GM21381 (cell line): ENCODE measurements at regions not wholly inside any gene's neighbourhood (a gene's known extent, or its start where the extent isn't known, plus 50 kb on each side); places are given as distances from the start of the nearest gene placed in this dataset.
"Not testable (repeated sequence)": the region's sequence is repeated elsewhere in the genome, so short reads cannot be mapped to it uniquely, and the experiment has no call there.

ENCODE experiments used
- ATAC-seq: cut with Tn5 transposase; IDR thresholded peaks from one replicate; pipeline ENCODE4 v1.9.1; 2021; ENCODE audit warnings: mild to moderate bottlenecking, moderate library complexity; ENCODE audit not compliant: unreplicated experiment

DNA sequence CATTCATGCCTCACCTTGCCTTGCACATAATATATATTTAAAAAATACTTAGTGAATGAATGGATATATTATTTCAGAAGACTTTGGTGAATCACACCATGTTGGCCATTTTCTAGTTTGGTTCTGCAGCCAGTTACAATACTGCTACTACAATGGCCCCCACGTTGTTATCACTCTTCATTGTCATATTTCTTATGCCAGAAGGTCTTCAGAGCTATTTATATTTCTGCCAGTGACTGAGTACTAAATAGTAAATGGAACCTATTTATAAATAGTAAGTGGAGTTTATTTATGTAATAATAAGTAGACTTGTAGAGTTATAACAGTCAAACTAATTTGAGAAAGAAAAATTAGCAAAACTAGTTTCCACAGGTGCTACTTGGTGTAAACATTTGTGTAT is 516.6 kb upstream of the SYT4 start:
- ATAC-seq: no peak

- ATAC-seq: no peak
Measured at GRCh38 chr18:43794363-43794762, 517.1 kb upstream of the SYT4 start.

DNA sequence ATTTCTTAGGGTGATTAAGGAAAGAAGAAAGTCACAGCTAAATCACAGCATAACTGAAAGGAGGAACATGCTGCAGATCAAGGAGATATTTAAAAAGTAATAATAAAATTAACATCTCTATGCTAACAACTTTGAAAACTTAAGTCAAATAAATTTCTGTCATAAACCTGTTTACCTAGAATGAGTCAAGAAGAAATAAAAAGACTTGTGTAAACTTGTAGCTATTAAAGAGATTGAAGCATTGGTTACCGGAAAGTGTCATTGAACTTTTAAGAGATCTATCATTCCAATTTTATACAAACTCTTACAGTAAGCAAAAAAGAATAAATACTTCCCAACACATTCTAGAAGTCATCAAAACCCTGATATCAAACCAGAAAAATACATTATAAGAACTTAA is 520.1 kb upstream of the SYT4 start:
- ATAC-seq: no peak

- ATAC-seq: no peak
Measured at GRCh38 chr18:43800584-43800983, 523.3 kb upstream of the SYT4 start.

DNA sequence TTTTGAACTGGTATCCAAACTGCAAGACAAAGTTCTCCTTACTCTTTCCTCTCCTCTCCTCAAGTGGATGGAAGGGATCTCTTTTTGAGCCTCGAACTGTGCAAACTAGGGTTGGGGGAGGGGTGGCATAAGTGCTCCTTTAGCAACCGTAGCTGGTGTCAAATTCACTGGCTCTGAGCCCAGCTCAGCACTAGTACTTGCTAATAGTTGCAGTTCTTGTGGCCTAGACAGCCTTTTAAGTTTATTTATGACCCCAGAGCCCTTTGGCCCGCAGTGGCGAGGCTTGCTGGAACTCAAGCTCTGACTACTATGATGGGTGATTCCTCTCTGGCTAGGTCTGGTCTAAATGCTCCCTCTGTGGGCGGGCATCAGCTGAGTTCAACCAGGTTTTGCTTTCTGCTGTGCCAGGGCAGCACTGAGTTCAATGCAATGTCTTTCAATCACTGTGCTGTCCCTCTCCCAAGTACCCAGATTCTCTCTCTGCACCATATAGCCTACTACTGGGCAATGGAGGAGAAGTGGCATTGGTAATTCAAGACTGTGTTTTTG is 528.4 kb upstream of the SYT4 start:
- no peak for ATAC-seq

GRCh38 chr18:43812627-43813026 is 535.3 kb upstream of the SYT4 start:
- no peak for ATAC-seq

DNA sequence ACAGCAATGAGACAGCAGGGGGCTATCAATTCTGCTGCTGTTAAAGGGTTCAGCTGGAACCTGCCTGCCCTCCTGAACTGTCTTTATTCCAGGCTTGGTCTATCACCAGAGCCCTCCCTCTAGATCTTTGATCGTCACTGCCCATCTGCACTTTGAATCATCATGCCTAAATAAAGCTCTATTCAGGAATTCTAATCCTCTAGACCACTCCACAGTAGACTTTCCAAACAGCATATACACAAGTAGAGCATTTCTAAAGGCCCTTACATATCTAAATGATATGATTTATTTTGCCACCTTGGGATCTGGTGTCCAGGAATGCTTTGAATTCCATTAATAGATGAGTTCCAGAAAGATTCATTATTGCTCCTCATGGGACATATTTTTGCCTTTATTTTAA is 542.1 kb upstream of the SYT4 start:
- ATAC-seq: no peak

- ATAC-seq: no peak
Measured at GRCh38 chr18:43819873-43820272, 542.6 kb upstream of the SYT4 start.

DNA sequence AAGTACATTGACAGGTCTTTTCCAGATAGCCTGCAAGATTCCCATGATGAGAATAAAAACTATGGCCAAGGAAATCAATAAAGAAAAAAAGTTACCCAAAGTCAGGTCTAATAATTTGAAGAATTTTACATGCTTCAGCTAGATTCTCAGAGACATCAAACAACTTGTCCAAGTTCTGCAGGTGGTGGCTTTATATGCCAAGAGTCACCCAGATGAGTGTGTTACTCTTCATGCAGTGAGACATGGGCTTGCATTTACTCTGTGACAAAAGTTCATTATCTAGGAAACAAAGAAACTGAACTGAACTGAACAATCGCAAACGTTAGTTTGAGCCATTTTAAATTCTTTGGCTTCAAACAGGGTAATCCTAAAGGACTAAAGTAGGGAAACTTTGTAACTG is 548.5 kb upstream of the SYT4 start:
- no peak for ATAC-seq

DNA sequence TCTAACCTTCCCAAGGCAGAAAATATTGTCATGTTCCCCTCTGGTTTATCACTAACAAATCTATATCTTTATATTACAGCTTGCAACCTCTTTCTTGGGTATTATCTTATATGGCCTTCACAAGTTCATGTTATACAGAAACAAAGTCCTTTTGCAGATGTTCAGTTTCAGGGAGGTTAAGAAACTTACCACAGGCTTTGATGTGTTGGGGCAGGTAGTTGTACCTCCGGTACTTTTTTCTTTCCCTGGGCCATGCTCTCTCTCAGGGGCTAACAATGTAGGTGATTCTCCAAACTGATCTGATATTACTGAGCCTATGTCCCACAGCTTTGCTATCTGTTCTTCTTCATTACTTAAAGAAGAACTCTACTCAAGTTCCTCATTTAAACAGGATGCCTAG is 548.9 kb upstream of the SYT4 start:
- ATAC-seq: no peak

GRCh38 chr18:43827311-43827710 is 550.0 kb upstream of the SYT4 start:
- no peak for ATAC-seq

- ATAC-seq: no peak
Measured at GRCh38 chr18:43830303-43830702, 553.0 kb upstream of the SYT4 start.

GRCh38 chr18:43830947-43831346 is 553.7 kb upstream of the SYT4 start:
- ATAC-seq: no peak

DNA sequence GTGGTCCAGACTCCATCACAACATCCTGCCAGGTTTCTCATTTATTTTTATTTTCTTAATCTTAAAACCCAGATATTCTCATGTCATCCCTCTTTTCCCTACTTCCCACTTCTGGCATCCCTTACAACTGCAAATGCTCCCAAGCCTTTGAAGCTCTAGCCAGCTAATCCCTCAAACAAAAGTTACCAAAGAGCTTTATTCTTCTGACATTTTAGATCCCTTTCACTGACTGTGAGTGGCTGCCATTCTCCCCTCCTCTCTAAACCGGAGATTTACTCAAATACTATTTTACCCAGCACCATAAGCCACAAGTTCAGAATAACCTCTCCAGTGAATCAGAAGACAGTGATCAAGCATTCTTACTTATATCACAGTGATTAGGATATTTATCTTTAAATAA is 569.0 kb upstream of the SYT4 start:
- no peak for ATAC-seq

DNA sequence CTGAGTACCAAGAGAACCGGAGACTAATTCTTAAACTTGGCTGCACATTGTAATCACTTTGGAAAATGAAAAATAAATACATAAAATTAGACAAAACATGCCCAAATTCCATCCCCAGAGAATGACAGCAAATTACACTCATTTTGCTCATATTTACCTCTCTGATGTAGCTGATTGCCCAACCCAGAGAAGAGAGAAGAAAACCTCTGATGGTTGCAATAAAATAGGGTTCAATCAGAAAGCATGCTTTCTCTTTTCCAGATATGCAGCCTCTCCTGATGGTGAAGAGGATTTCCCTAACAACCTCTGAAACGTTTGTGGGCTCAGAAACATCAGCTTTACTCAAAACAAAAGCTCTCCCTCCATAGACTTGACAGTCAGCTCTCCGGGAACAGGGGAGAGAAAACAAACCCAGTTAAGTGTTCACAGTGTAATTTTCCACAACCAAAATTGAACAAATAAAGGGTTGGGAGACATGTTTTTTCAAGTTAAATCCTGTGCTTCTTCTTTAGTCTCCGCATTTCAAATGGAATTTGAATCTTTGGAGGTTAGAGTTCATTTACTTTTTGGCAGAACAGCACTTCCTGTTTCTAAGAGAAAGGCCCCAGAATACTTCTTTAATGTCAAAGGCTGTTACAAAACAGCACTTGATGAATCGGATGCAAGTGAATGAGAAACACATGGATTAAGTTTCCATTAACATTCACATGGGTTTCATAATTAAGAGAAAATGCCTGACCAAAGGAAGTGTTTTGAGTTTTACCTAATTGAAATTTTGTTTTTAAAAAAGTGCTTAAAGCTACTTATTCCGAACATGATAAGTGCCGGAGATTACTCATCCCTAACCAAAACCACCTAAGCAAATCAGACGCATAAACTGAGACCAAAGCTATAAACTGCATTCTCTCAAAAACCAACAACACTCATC is 570.1 kb upstream of the SYT4 start:
- no peak for ATAC-seq

DNA sequence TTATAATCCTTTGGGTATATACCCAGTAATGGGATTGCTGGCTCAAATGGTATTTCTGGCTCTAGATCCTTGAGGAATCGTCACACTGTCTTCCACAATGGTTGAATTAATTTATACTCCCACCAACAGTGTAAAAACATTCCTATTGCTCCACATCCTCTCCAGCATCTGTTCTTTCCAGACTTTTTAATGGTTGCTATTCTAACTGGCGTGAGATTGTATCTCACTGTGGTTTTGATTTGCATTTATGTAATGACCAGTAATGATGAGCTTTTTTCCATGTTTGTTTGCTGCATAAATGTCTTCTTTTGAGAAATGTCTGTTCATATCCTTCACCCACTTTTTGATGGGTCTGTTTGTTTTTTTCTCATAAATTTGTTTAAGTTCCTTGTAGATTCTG is 572.5 kb upstream of the SYT4 start:
- ATAC-seq: not testable (repeated sequence)

GRCh38 chr18:43855376-43855775 is 578.1 kb upstream of the SYT4 start:
- no peak for ATAC-seq

DNA sequence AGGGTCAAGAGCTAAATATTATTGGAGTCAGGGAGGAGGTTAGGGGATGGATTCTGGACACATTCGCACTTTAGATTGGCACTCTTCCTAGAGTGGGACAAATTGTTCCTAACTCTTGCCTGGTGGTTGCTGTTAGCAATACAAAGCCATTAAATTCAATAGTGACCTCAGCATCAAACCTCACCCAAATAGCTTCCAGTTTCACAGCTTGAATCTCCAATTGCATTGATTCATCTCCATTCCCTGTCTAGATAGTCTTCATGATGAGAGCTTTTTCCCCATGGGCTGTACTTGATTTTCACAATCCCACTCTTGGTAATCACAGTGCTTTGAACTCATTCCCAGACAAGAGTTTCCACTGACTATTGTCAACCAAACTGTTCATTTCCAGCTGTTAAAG is 585.9 kb upstream of the SYT4 start:
- ATAC-seq: no peak

GRCh38 chr18:43866696-43867095 is 589.4 kb upstream of the SYT4 start:
- ATAC-seq: no peak

GRCh38 chr18:43868497-43868995 is 591.3 kb upstream of the SYT4 start:
- no peak for ATAC-seq

GRCh38 chr18:43869451-43870008 is 592.2 kb upstream of the SYT4 start:
- ATAC-seq: no peak

- no peak for ATAC-seq
Measured at GRCh38 chr18:43870626-43871025, 593.3 kb upstream of the SYT4 start.
